ENCODE measurements at regions not wholly inside any gene's neighbourhood (a gene's known extent, or its start where the extent isn't known, plus 50 kb on each side); places are given as distances from the start of the nearest gene placed in this dataset.

DNA sequence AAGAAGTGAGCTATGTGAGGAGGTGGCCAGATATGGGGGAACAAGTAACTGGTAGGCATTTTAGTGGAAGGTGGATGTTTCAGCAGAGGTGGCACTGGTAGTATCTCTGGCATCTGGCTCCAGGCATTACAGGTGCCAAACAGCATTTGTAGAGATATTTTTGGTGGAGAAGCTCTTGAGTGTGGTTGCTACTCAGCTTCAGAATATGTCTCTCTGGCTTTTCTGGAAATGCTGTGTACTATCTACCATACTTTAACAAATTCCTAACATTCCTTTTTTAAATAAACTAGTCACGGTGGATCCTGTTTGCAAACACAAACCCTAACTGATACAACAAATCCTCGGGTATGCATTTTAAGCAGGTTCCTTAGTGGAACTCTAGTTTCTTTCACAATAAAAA lies 128.0 kb downstream of the BARX2 start:
- Mint-ChIP-seq H3K4me1 (ENCODE audit: low read depth) (no peaks in the 10 kb centered on the region), H3K27ac (no peak overlapping the region), H3K27me3 (ENCODE audit: low read depth) (no peaks in the 10 kb centered on the region), H3K4me3 (no peak overlapping the region), H3K36me3 (ENCODE audit: low read depth) (no peaks in the 10 kb centered on the region), H3K9me3 (ENCODE audit: insufficient read depth) (no peaks in the 10 kb centered on the region)
- DNase-seq, result no peak
- CTCF ChIA-PET, result interaction anchor here (0.6 kb wide), 1 partner anchor 1628 kb away, joined by 3 read pairs; no protein-coding TSS in a partner anchor
- POLR2A ChIA-PET, result no interaction called here
- no peak for ATAC-seq

DNA sequence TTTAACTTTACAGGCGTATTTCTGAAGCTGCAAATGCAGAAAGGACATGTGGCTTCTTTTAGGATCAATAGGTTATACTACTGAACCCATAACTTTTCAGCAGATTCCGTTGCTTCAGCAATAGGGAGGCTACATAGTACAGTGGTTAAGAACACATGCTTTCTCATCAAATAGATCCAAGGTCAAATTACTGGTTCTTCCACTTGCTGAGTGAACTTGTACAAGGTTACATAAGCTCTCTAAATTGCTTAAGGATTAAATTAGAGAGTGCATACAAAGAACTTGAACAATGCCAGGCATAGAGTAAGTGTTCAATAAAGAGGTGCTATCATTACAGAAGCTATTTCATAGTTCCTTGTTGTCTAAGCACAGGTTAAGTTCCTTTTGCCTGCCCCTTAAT lies 129.6 kb downstream of the BARX2 start:
- Mint-ChIP-seq H3K9me3 (ENCODE audit: insufficient read depth) (no peaks in the 10 kb centered on the region), H3K27ac (no peak overlapping the region), H3K36me3 (ENCODE audit: low read depth) (no peaks in the 10 kb centered on the region), H3K27me3 (ENCODE audit: low read depth) (no peaks in the 10 kb centered on the region), H3K4me1 (ENCODE audit: low read depth) (no peaks in the 10 kb centered on the region), H3K4me3 (no peak overlapping the region)
- ChIA-PET POLR2A (no interaction called here), CTCF (no interaction called here)
- DNase-seq (no peak), ATAC-seq (no peak)

DNA sequence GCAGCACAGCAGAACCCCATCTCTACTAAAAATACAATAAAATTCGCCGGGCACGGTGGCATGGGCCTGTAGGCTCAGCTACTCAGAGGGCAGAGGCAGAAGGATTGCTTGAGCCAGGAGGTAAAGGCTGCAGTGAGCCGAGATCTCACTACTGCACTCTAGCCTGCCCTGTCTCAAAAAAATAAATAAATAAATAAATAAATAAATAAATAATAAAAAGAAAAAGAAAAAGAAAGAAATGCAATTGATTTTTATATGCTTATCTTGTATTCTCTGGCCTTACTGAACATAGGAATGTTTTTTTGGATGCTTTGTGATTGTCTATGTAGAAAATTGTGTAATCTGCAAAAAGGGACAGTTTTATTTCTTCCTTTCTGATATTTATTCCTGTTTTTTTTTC lies 132.5 kb downstream of the BARX2 start:
- POLR2A ChIA-PET, result no interaction called here
- CTCF ChIA-PET, result no interaction called here
- Mint-ChIP-seq H3K4me3 (no peak overlapping the region), H3K27me3 (ENCODE audit: low read depth) (no peaks in the 10 kb centered on the region), H3K27ac (no peak overlapping the region), H3K9me3 (ENCODE audit: insufficient read depth) (no peaks in the 10 kb centered on the region), H3K4me1 (ENCODE audit: low read depth) (no peaks in the 10 kb centered on the region), H3K36me3 (ENCODE audit: low read depth) (no peaks in the 10 kb centered on the region)
- ATAC-seq (no peak), DNase-seq (no peak)

DNA sequence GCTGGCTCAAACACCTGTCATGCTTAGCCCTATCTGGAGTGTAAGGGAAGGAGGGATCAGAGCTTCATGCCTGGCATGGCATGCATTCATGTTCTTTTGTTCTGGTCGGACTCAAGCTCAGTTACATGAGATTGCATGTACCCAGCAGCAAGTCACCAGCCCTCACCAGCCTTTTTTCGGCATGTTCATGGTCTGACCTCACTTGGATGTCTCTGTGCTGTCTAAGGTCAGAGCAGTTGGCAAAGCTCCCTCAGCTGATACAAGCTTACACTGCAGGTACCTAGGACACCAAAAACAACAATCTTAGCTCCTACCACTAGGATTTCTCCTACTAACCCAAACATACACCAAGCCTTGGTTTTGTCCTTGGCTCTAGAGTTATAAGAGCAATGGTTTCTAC lies 152.6 kb downstream of the BARX2 start:
- POLR2A ChIA-PET, result no interaction called here
- ATAC-seq (no peak), DNase-seq (no peak)
- no peak overlapping the region for H3K4me3 Mint-ChIP-seq
- H3K27me3 Mint-ChIP-seq (ENCODE audit: low read depth), result no peaks in the 10 kb centered on the region
- CTCF ChIA-PET, result no interaction called here
- H3K4me1 Mint-ChIP-seq (ENCODE audit: low read depth), result no peaks in the 10 kb centered on the region
- no peaks in the 10 kb centered on the region for H3K36me3 Mint-ChIP-seq (ENCODE audit: low read depth)
- H3K27ac Mint-ChIP-seq, result no peak overlapping the region
- peaks cover 4% of the 10 kb centered on the region for H3K9me3 Mint-ChIP-seq (ENCODE audit: insufficient read depth)

- H3K4me3 Mint-ChIP-seq, result no peak overlapping the region
- DNase-seq (no peak), ATAC-seq (no peak)
- no peaks in the 10 kb centered on the region for H3K36me3 Mint-ChIP-seq (ENCODE audit: low read depth)
- CTCF ChIA-PET, result no interaction called here
- POLR2A ChIA-PET, result no interaction called here
- no peaks in the 10 kb centered on the region for H3K27me3 Mint-ChIP-seq (ENCODE audit: low read depth)
- peaks cover 5% of the 10 kb centered on the region for H3K9me3 Mint-ChIP-seq (ENCODE audit: insufficient read depth)
- H3K4me1 Mint-ChIP-seq (ENCODE audit: low read depth), result no peaks in the 10 kb centered on the region
- H3K27ac Mint-ChIP-seq, result no peak overlapping the region
Measured at GRCh38 chr11:129530154-129530895, 154.7 kb downstream of the BARX2 start.

DNA sequence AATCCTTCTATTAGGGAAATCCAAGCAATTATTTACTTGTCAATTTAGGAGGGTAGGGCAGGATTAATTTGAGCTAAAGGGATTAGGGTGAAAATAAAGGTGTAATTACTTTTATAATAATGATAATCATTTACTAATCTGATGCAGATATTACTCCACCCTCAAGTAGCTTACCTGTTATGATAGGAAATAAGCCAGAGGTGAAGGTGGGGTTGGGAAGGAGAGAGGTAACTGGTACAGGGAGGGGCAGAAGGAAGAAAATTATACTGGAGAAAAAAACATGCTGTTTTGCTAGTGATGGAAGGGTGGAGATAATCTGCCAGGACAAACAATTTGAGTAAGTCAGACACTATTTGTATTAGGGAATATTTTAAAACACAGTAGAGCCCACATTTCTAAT lies 157.7 kb downstream of the BARX2 start:
- DNase-seq (no peak), ATAC-seq (no peak)
- H3K9me3 Mint-ChIP-seq (ENCODE audit: insufficient read depth), result peaks cover 8% of the 10 kb centered on the region
- no peaks in the 10 kb centered on the region for H3K4me1 Mint-ChIP-seq (ENCODE audit: low read depth)
- ChIA-PET CTCF (no interaction called here), POLR2A (interaction anchor here (0.6 kb wide), 1 partner anchor 10 kb away, joined by 3 read pairs; no protein-coding TSS in a partner anchor)
- H3K36me3 Mint-ChIP-seq (ENCODE audit: low read depth), result no peaks in the 10 kb centered on the region
- H3K27ac Mint-ChIP-seq, result no peak overlapping the region
- H3K4me3 Mint-ChIP-seq, result no peak overlapping the region
- H3K27me3 Mint-ChIP-seq (ENCODE audit: low read depth), result no peaks in the 10 kb centered on the region

- H3K27me3 Mint-ChIP-seq (ENCODE audit: low read depth), result no peaks in the 10 kb centered on the region
- no peak for DNase-seq
- no peaks in the 10 kb centered on the region for H3K4me1 Mint-ChIP-seq (ENCODE audit: low read depth)
- H3K36me3 Mint-ChIP-seq (ENCODE audit: low read depth), result no peaks in the 10 kb centered on the region
- no peak overlapping the region for H3K27ac Mint-ChIP-seq
- CTCF ChIA-PET, result no interaction called here
- POLR2A ChIA-PET, result no interaction called here
- no peak for ATAC-seq
- peaks cover 8% of the 10 kb centered on the region for H3K9me3 Mint-ChIP-seq (ENCODE audit: insufficient read depth)
- H3K4me3 Mint-ChIP-seq, result no peak overlapping the region
Measured at GRCh38 chr11:129536338-129536737, 160.7 kb downstream of the BARX2 start.

- no peak for ATAC-seq
- no peaks in the 10 kb centered on the region for H3K27me3 Mint-ChIP-seq (ENCODE audit: low read depth)
- H3K36me3 Mint-ChIP-seq (ENCODE audit: low read depth), result no peaks in the 10 kb centered on the region
- CTCF ChIA-PET, result no interaction called here
- H3K4me1 Mint-ChIP-seq (ENCODE audit: low read depth), result no peaks in the 10 kb centered on the region
- no peak overlapping the region for H3K4me3 Mint-ChIP-seq
- POLR2A ChIA-PET, result no interaction called here
- no peak overlapping the region for H3K27ac Mint-ChIP-seq
- peaks cover 8% of the 10 kb centered on the region for H3K9me3 Mint-ChIP-seq (ENCODE audit: insufficient read depth)
- no peak for DNase-seq
Measured at GRCh38 chr11:129538323-129538722, 162.7 kb downstream of the BARX2 start.

DNA sequence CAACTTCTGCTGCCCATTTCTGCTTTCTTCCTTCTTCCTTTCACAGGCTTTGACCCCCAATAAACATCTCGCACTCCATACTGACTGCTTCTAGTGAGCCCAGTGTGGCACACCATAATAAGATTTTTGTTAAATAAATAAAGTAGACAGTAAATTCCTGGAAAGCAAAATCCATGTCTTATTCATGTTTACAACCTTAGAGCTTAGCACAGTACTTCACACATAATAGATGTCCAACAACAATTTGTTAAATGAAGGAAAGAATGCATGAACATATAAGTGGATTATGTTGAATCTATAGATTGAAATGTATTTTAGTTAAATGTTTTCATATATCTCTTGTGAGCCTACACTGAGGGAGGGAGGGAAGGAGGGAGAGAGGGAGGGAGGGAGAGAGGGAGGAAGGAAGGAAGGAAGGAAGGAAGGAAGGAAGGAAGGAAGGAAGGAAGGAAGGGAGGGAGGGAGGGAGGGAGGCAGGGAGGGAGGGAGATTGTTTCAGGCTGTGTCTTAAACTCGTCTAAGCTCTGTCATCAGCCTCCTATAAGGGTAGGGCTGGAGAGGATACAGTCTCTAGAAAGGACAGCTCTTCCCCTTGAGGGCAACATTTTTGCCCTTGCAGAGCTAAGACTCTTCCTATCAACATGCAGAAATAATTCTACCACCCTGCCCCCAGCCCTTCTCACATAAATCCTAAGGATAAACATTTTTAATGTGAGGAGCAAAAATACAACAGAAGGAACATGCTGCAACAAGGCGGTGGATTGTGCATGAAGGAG lies 168.1 kb downstream of the BARX2 start:
- no peak for DNase-seq
- Mint-ChIP-seq H3K27me3 (ENCODE audit: low read depth) (no peaks in the 10 kb centered on the region), H3K4me1 (ENCODE audit: low read depth) (no peaks in the 10 kb centered on the region), H3K36me3 (ENCODE audit: low read depth) (no peaks in the 10 kb centered on the region), H3K27ac (no peak overlapping the region), H3K9me3 (ENCODE audit: insufficient read depth) (no peaks in the 10 kb centered on the region), H3K4me3 (no peak overlapping the region)
- CTCF ChIA-PET, result no interaction called here
- POLR2A ChIA-PET, result interaction anchor here (0.7 kb wide), 1 partner anchor 11 kb away, joined by 3 read pairs; no protein-coding TSS in a partner anchor
- ATAC-seq, result no peak

- Mint-ChIP-seq H3K36me3 (ENCODE audit: low read depth) (no peaks in the 10 kb centered on the region), H3K4me3 (no peak overlapping the region), H3K4me1 (ENCODE audit: low read depth) (no peaks in the 10 kb centered on the region), H3K27ac (no peak overlapping the region), H3K27me3 (ENCODE audit: low read depth) (no peaks in the 10 kb centered on the region), H3K9me3 (ENCODE audit: insufficient read depth) (no peaks in the 10 kb centered on the region)
- DNase-seq, result no peak
- ChIA-PET POLR2A (no interaction called here), CTCF (no interaction called here)
- ATAC-seq, result no peak
Measured at GRCh38 chr11:129544691-129545090, 169.0 kb downstream of the BARX2 start.

DNA sequence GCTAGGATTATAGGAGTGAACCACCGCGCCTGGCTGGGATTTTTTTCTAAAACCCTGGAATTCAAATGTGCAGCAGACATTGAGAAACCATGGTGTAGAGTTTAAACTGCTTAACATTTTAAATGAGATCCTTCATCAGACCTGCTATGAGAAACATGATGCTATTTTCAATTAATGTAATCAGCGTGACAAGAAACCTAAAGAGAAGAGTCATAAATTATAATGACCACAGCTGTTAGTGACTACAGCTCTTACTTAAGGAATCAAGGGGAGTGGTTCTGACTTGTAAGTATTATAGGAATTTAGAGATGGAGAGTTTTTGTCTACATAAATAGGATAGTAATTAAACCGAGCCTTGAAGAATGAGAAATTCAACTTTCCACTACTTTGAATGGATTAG lies 170.6 kb downstream of the BARX2 start:
- ATAC-seq (no peak), DNase-seq (no peak)
- Mint-ChIP-seq H3K36me3 (ENCODE audit: low read depth) (no peaks in the 10 kb centered on the region), H3K27ac (no peak overlapping the region), H3K27me3 (ENCODE audit: low read depth) (no peaks in the 10 kb centered on the region), H3K4me3 (no peak overlapping the region), H3K4me1 (ENCODE audit: low read depth) (no peaks in the 10 kb centered on the region), H3K9me3 (ENCODE audit: insufficient read depth) (no peaks in the 10 kb centered on the region)
- ChIA-PET CTCF (no interaction called here), POLR2A (no interaction called here)

GRCh38 chr11:129557421-129557820 lies 181.8 kb downstream of the BARX2 start:
- ATAC-seq (no peak), DNase-seq (no peak)
- Mint-ChIP-seq H3K27me3 (ENCODE audit: low read depth) (no peaks in the 10 kb centered on the region), H3K4me1 (ENCODE audit: low read depth) (no peaks in the 10 kb centered on the region), H3K4me3 (no peak overlapping the region), H3K9me3 (ENCODE audit: insufficient read depth) (no peaks in the 10 kb centered on the region), H3K27ac (no peak overlapping the region), H3K36me3 (ENCODE audit: low read depth) (no peaks in the 10 kb centered on the region)
- ChIA-PET POLR2A (interaction anchor here (0.6 kb wide), 1 partner anchor 188 kb away, joined by 3 read pairs; no protein-coding TSS in a partner anchor), CTCF (no interaction called here)
